ENCODE measurements at regions not wholly inside any gene's neighbourhood (a gene's known extent, or its start where the extent isn't known, plus 50 kb on each side); places are given as distances from the start of the nearest gene placed in this dataset.

DNA sequence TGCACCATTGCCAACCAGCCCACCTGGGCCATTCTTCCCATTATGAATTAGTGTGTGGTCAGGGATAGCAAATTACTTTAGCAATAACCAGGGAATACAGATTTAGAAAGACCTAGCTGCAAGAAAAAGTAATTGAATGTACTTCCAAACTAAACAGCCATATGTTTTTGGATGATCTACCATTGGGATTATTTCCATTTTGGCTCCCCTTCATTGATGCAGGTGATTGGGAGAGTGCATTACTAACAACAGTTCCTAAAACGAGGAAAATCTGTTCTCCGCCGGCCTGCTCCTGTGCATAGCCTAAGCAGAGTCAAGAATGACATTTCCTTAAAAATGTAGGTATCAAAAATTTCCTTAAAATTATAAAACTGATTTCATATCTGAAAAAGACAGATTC lies 58.5 kb downstream of the MAIP1 start:
- ATAC-seq = no peak
- TF ChIP-seq CTCF (IDR thresholded peaks at IDR 0.05) = no peak
- intact Hi-C loops (cut with micrococcal nuclease) = no loop called here
- no peak overlapping the region for H3K4me3 Mint-ChIP-seq
- POLR2A ChIA-PET = no interaction called here
- H3K4me1 Mint-ChIP-seq (ENCODE audit: low read depth) = no peaks in the 10 kb centered on the region
- CTCF ChIA-PET = no interaction called here
- no peak for DNase-seq
- no peaks in the 10 kb centered on the region for H3K9me3 Mint-ChIP-seq
- H3K27ac Mint-ChIP-seq = no peak overlapping the region
- peaks cover 1% of the 10 kb centered on the region for H3K27me3 Mint-ChIP-seq
- H3K36me3 Mint-ChIP-seq (ENCODE audit: low read depth) = no peaks in the 10 kb centered on the region

DNA sequence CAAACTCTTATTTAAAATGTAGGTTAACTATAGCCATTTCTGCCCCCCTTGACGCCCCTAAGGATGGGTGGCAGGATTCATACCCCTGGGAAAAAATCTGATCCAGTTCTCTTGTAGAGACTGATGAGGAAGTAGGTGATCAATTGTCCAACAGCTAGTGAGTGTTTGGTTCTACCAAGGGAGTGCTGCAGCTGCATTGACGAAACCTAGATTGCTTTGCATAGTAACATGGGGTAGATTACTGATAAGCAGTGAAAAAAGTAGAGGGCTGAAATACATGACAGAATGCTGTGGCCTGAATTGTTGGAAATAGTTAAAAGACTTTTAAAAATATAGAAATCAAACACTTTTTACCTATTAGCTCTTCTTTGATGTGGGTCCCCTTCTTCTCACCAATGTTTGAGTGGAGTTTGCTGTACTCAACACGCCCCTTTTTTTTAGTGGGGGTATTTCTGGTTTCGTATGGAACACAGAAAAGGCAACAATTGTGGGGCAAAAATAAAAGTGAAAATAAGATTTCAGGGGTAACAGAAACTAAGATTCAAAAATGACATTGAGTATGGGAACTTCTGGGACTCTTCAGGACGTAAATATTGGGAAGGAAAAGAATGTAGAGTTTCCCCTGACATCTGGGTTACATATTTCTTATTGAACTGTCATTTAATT lies 66.2 kb downstream of the MAIP1 start:
- ChIA-PET POLR2A (no interaction called here), CTCF (interaction anchor here (0.7 kb wide), 1 partner anchor 282 kb away, joined by 4 read pairs; no protein-coding TSS in a partner anchor)
- Mint-ChIP-seq H3K4me3 (no peak overlapping the region), H3K27ac (no peak overlapping the region), H3K27me3 (peaks cover 8% of the 10 kb centered on the region), H3K36me3 (ENCODE audit: low read depth) (no peaks in the 10 kb centered on the region), H3K4me1 (ENCODE audit: low read depth) (no peaks in the 10 kb centered on the region), H3K9me3 (no peaks in the 10 kb centered on the region)
- TF ChIP-seq CTCF (IDR thresholded peaks at IDR 0.05) = no peak
- DNase-seq = no peak
- no peak for ATAC-seq
- intact Hi-C loops (cut with micrococcal nuclease) = no loop called here

DNA sequence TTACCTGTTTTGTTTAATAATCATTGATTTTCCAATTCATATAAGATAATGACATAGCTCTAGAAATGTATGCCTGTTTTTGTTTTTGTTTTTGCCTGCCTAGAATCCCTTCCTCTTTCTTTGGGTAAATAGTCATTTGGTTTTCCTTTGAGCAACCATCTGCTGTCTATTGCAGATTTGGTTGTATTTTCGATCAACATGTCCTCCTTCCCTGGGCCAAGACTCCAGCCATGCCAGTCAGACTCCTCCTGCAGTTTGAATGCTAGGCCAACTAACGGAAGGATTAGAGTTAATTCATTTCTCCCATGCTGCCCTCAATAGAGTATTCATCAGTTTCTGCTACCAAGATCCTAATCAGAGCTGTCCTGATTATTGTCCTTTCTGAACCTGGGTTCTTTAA lies 67.1 kb downstream of the MAIP1 start:
- Mint-ChIP-seq H3K27me3 (peaks cover 10% of the 10 kb centered on the region), H3K9me3 (no peaks in the 10 kb centered on the region), H3K36me3 (ENCODE audit: low read depth) (no peaks in the 10 kb centered on the region), H3K4me1 (ENCODE audit: low read depth) (no peaks in the 10 kb centered on the region), H3K4me3 (no peak overlapping the region), H3K27ac (no peak overlapping the region)
- intact Hi-C loops (cut with micrococcal nuclease) = no loop called here
- no peak for DNase-seq
- no peak for ATAC-seq
- POLR2A ChIA-PET = no interaction called here
- CTCF ChIA-PET = no interaction called here
- TF ChIP-seq CTCF (IDR thresholded peaks at IDR 0.05) = no peak

DNA sequence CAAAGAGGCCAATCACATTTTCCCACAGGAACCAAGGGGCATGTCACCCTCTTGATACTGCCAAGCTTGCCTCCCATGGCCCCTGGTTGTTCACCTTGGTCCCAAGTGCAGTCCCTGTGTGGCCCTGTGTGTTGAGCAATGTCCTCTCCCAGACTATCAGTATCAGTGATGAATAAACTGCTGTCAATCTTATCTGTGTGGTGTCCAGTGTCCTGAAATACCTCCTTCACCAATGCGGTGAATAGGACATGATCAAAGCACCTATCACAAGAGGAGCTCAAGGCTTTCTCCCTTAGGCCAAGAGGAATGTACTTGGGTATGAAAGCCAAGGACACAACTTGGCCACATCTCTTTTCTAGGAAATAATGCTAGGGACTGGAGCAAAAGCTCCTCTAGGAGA lies 68.2 kb downstream of the MAIP1 start:
- ATAC-seq (no peak), DNase-seq (no peak)
- no peaks in the 10 kb centered on the region for H3K36me3 Mint-ChIP-seq (ENCODE audit: low read depth)
- POLR2A ChIA-PET = no interaction called here
- CTCF ChIA-PET = no interaction called here
- H3K4me3 Mint-ChIP-seq = no peak overlapping the region
- TF ChIP-seq CTCF (IDR thresholded peaks at IDR 0.05) = no peak
- H3K4me1 Mint-ChIP-seq (ENCODE audit: low read depth) = no peaks in the 10 kb centered on the region
- intact Hi-C loops (cut with micrococcal nuclease) = no loop called here
- no peak overlapping the region for H3K27ac Mint-ChIP-seq
- H3K9me3 Mint-ChIP-seq = no peaks in the 10 kb centered on the region
- peaks cover 8% of the 10 kb centered on the region for H3K27me3 Mint-ChIP-seq

DNA sequence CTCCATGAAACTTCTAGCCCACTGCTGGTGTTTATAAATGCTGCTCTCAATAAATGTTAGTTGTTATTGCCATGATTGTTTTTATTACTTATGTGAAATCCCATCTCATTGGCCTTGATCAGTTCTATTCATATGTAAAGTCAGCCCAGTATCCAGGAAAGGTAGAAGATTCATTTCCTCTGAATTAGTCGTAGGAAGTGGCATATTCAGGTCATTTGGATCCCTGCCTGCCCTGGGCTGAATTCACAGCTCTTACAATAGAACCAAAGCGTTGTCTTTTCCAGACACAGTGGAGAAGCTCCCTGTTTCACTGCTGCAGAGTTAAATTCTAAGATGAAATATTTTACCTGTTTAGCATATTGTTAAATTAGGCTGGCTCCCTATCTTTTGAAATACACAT lies 70.3 kb downstream of the MAIP1 start:
- DNase-seq = no peak
- no peak overlapping the region for H3K27ac Mint-ChIP-seq
- no peaks in the 10 kb centered on the region for H3K9me3 Mint-ChIP-seq
- CTCF ChIA-PET = no interaction called here
- H3K4me1 Mint-ChIP-seq (ENCODE audit: low read depth) = no peaks in the 10 kb centered on the region
- H3K27me3 Mint-ChIP-seq = peaks cover 6% of the 10 kb centered on the region
- no peaks in the 10 kb centered on the region for H3K36me3 Mint-ChIP-seq (ENCODE audit: low read depth)
- no peak overlapping the region for H3K4me3 Mint-ChIP-seq
- intact Hi-C loops (cut with micrococcal nuclease) = no loop called here
- ATAC-seq = no peak
- TF ChIP-seq CTCF (IDR thresholded peaks at IDR 0.05) = no peak
- POLR2A ChIA-PET = no interaction called here

All from activated CD8-positive, alpha-beta T cell treated with anti-CD3 and anti-CD28 coated beads for 36 hours (primary cell).